Cerebellar cortex (tissue), 1 donor: ENCODE measurements at regions not wholly inside any gene's neighbourhood (a gene's known extent, or its start where the extent isn't known, plus 50 kb on each side); places are given as distances from the start of the nearest gene placed in this dataset.
"Not testable (repeated sequence)": the region's sequence is repeated elsewhere in the genome, so short reads cannot be mapped to it uniquely, and the experiment has no call there.

Experiments
- DNase-seq: peaks from one replicate; pipeline ENCODE4 v3.0.0-alpha.2; 2015; ENCODE audit warnings: low spot score

- DNase-seq = no peak
These were observed 416.8 kb upstream of the CCL2 start for GRCh38 chr17:33838281-33838680.

- no peak for DNase-seq
These were observed 407.2 kb upstream of the CCL2 start for GRCh38 chr17:33847900-33848299.

- DNase-seq = no peak
These were observed 406.7 kb upstream of the CCL2 start for GRCh38 chr17:33848433-33848832.

GRCh38 chr17:33854596-33854995 is 400.5 kb upstream of the CCL2 start:
- no peak for DNase-seq

GRCh38 chr17:33858121-33858520 is 397.0 kb upstream of the CCL2 start:
- DNase-seq = no peak

- no peak for DNase-seq
These were observed 396.4 kb upstream of the CCL2 start for GRCh38 chr17:33858682-33859081.

GRCh38 chr17:33862772-33863602 is 392.1 kb upstream of the CCL2 start:
- no peak for DNase-seq

- DNase-seq = no peak
These were observed 390.3 kb upstream of the CCL2 start for GRCh38 chr17:33864758-33865229.

GRCh38 chr17:33868899-33869298 is 386.2 kb upstream of the CCL2 start:
- DNase-seq = no peak

GRCh38 chr17:33870936-33871335 is 384.1 kb upstream of the CCL2 start:
- DNase-seq = no peak

GRCh38 chr17:33871720-33872540 is 383.2 kb upstream of the CCL2 start:
- DNase-seq = no peak

GRCh38 chr17:33873201-33873617 is 381.9 kb upstream of the CCL2 start:
- DNase-seq = no peak

- DNase-seq = no peak
These were observed 380.4 kb upstream of the CCL2 start for GRCh38 chr17:33874617-33875060.

GRCh38 chr17:33875973-33876372 is 379.1 kb upstream of the CCL2 start:
- DNase-seq = no peak

- DNase-seq = not testable (repeated sequence)
These were observed 372.8 kb upstream of the CCL2 start for GRCh38 chr17:33882273-33882672.

- not testable (repeated sequence) for DNase-seq
These were observed 372.4 kb upstream of the CCL2 start for GRCh38 chr17:33882677-33883076.

GRCh38 chr17:33888455-33888854 is 366.6 kb upstream of the CCL2 start:
- DNase-seq = no peak

- no peak for DNase-seq
These were observed 366.0 kb upstream of the CCL2 start for GRCh38 chr17:33889040-33889439.

GRCh38 chr17:33889766-33890165 is 365.3 kb upstream of the CCL2 start:
- DNase-seq = no peak

- DNase-seq = peak; percentile 31
These were observed 362.1 kb upstream of the CCL2 start for GRCh38 chr17:33892717-33893591.

GRCh38 chr17:33895491-33895890 is 359.6 kb upstream of the CCL2 start:
- peak; percentile 84 for DNase-seq

- no peak for DNase-seq
These were observed 358.8 kb upstream of the CCL2 start for GRCh38 chr17:33896263-33896662.
